HL-60 (cell line): ENCODE measurements at regions not wholly inside any gene's neighbourhood (a gene's known extent, or its start where the extent isn't known, plus 50 kb on each side); places are given as distances from the start of the nearest gene placed in this dataset.

Experiments
- DNase-seq, 2 experiments: peaks; one replicate each; pipeline ENCODE4 v3.0.0-alpha.2; 2010 to 2020; ENCODE audit warnings: low read depth in 1 of 2, low spot score in 1 of 2
- H3K27ac ChIP-seq: fragments of 250-450 bp; sonication (Bioruptor Pico); replicated peaks from 2 replicates; pipeline ENCODE4 v1.5.1; 2020; ENCODE audit warnings: mild to moderate bottlenecking, moderate library complexity
- H3K27me3 ChIP-seq: fragments of 250-450 bp; sonication (Bioruptor Pico); 2 replicates; pipeline ENCODE4 v1.5.1; 2021; ENCODE audit warnings: mild to moderate bottlenecking, moderate library complexity; ENCODE audit not compliant: insufficient read depth, poor library complexity, severe bottlenecking
- H3K4me3 ChIP-seq: replicated peaks from 2 replicates; pipeline ENCODE4 v1.5.1; 2011; ENCODE audit warnings: mild to moderate bottlenecking, control low read depth, low read length; ENCODE audit not compliant: insufficient read depth
- GABPA ChIP-seq: IDR thresholded peaks from 2 replicates; pipeline ENCODE4 v1.6.1; 2012; ENCODE audit warnings: low read depth
- POLR2AphosphoS5 ChIP-seq: IDR thresholded peaks from 2 replicates; pipeline ENCODE4 v1.6.1; 2012; ENCODE audit warnings: low read depth
- SPI1 ChIP-seq: IDR thresholded peaks from 2 replicates; pipeline ENCODE4 v1.6.1; 2012; ENCODE audit warnings: low read depth, mild to moderate bottlenecking, borderline replicate concordance
- TF ChIP-seq, protein P1 (sequence below): IDR thresholded peaks from 2 replicates; pipeline ENCODE4 v1.6.1; 2012; ENCODE audit warnings: low read depth; ENCODE audit not compliant: insufficient replicate concordance
- TF ChIP-seq, protein P2 (sequence below): IDR thresholded peaks from one replicate; pipeline ENCODE4 v1.5.1; 2011; ENCODE audit warnings: low read length, control low read depth, inconsistent platforms; ENCODE audit not compliant: insufficient read depth

DNA sequence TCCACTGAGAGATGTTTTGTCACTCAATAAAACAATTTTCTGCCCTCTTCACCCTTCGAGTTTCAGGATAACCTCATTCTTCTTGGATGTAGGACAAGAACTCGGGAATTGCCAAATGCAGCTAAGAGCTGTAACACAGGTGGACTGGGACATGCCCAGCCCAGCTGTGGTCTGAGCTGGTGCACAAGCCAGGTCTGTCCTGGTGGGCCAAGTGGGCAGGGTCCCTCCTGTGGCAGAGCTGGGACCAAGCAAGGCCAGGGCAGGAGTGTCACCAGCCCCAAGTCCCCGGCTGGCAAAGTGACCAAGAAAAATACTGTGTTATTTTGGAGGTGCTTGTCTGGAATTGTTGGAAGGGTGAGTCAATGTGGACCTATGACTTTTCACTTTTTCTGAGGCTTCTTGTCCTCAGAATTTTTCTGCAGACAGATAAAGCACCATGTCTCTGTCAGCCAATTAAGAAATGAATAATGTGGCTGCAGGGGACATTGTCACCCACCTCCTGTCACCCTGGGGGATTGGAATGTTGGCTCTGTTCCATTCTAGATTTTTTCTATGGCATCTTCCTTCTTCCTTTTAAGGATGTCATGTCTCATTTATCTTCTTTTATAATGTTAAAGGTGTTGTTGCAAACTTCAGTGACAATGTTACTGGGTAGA is 645.2 kb upstream of the EPHA6 start:
- Histone ChIP-seq H3K27ac (no peak overlapping the region), H3K4me3 (no peak overlapping the region), H3K27me3 (no peaks in the 10 kb centered on the region)
- no peak for DNase-seq
- TF ChIP-seq, protein P1, sequence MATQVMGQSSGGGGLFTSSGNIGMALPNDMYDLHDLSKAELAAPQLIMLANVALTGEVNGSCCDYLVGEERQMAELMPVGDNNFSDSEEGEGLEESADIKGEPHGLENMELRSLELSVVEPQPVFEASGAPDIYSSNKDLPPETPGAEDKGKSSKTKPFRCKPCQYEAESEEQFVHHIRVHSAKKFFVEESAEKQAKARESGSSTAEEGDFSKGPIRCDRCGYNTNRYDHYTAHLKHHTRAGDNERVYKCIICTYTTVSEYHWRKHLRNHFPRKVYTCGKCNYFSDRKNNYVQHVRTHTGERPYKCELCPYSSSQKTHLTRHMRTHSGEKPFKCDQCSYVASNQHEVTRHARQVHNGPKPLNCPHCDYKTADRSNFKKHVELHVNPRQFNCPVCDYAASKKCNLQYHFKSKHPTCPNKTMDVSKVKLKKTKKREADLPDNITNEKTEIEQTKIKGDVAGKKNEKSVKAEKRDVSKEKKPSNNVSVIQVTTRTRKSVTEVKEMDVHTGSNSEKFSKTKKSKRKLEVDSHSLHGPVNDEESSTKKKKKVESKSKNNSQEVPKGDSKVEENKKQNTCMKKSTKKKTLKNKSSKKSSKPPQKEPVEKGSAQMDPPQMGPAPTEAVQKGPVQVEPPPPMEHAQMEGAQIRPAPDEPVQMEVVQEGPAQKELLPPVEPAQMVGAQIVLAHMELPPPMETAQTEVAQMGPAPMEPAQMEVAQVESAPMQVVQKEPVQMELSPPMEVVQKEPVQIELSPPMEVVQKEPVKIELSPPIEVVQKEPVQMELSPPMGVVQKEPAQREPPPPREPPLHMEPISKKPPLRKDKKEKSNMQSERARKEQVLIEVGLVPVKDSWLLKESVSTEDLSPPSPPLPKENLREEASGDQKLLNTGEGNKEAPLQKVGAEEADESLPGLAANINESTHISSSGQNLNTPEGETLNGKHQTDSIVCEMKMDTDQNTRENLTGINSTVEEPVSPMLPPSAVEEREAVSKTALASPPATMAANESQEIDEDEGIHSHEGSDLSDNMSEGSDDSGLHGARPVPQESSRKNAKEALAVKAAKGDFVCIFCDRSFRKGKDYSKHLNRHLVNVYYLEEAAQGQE: no peak
- TF ChIP-seq, protein P2, sequence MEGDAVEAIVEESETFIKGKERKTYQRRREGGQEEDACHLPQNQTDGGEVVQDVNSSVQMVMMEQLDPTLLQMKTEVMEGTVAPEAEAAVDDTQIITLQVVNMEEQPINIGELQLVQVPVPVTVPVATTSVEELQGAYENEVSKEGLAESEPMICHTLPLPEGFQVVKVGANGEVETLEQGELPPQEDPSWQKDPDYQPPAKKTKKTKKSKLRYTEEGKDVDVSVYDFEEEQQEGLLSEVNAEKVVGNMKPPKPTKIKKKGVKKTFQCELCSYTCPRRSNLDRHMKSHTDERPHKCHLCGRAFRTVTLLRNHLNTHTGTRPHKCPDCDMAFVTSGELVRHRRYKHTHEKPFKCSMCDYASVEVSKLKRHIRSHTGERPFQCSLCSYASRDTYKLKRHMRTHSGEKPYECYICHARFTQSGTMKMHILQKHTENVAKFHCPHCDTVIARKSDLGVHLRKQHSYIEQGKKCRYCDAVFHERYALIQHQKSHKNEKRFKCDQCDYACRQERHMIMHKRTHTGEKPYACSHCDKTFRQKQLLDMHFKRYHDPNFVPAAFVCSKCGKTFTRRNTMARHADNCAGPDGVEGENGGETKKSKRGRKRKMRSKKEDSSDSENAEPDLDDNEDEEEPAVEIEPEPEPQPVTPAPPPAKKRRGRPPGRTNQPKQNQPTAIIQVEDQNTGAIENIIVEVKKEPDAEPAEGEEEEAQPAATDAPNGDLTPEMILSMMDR: no peak
- TF ChIP-seq SPI1: no peak
- TF ChIP-seq GABPA: no peak
- no peak for TF ChIP-seq POLR2AphosphoS5

DNA sequence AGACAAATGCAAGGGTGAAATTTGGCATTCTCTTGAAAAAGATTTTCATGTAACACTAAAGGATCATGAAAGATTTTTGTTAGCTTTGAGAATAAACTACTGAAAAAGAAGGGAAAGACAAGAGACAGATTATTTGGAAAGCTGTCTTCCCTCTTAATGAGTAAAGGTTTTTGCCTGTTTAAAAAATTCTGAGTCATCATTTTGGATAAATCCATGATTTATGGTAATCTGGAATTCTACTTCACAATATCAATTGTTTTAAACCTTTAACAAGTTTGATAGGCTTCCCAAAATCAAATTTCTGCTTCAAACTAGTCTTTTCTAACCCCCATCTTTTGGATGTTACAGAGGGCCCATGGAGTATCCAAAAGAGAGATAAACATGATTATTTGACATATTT is 641.5 kb upstream of the EPHA6 start:
- no peaks in the 10 kb centered on the region for H3K27me3 ChIP-seq
- TF ChIP-seq, protein P1: no peak
- TF ChIP-seq, protein P2: no peak
- no peak for TF ChIP-seq POLR2AphosphoS5
- no peak for TF ChIP-seq GABPA
- no peak for DNase-seq
- H3K4me3 ChIP-seq: no peak overlapping the region
- no peak overlapping the region for H3K27ac ChIP-seq

DNA sequence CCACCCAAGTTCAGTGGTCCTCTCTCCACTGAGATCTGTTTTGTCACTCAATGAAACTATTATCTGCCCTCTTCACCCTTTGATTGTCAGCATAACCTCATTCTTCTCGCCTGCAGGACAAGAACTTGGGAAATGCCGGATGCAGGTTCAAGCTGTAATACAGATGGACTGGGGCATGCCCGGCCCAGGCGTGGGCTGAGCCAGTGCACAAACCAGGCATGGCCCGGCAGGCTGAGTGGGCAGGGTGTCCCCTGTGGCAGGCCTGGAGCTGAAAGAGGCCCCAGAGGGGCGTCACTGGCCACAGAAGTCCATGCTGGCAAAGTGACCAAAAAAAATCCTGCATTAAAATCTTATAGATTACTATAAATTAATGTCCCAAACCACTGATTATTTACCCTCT is 638.9 kb upstream of the EPHA6 start:
- no peak overlapping the region for H3K4me3 ChIP-seq
- H3K27me3 ChIP-seq: no peaks in the 10 kb centered on the region
- DNase-seq: no peak
- TF ChIP-seq SPI1 (no peak), GABPA (no peak), POLR2AphosphoS5 (no peak)
- TF ChIP-seq, protein P1: no peak
- TF ChIP-seq, protein P2: no peak
- no peak overlapping the region for H3K27ac ChIP-seq
